BE2C (cell line): ENCODE measurements at regions not wholly inside any gene's neighbourhood (a gene's known extent, or its start where the extent isn't known, plus 50 kb on each side); places are given as distances from the start of the nearest gene placed in this dataset.

ENCODE experiments used
- DNase-seq: peaks from one replicate; pipeline ENCODE4 v3.0.0-alpha.2; 2020
- H3K27me3 ChIP-seq: fragments of 250-450 bp; sonication (Bioruptor Pico); 2 replicates; pipeline ENCODE4 v1.5.1; 2020; ENCODE audit warnings: mild to moderate bottlenecking
- H3K36me3 ChIP-seq: fragments of 250-450 bp; sonication (Bioruptor Pico); 2 replicates; pipeline ENCODE4 v1.5.1; 2020; ENCODE audit warnings: mild to moderate bottlenecking
- H3K4me1 ChIP-seq: fragments of 250-450 bp; sonication (Bioruptor Pico); 2 replicates; pipeline ENCODE4 v1.5.1; 2020
- H3K4me3 ChIP-seq: 2 replicates; pipeline ENCODE4 v1.5.1; 2011; ENCODE audit warnings: low read depth, low read length
- H3K9me3 ChIP-seq: fragments of 250-450 bp; sonication (Bioruptor Pico); 2 replicates; pipeline ENCODE4 v1.5.1; 2020
- TF ChIP-seq, protein P1 (sequence below): IDR thresholded peaks from 2 replicates; pipeline ENCODE4 v1.5.1; 2012; ENCODE audit warnings: mild to moderate bottlenecking, low read depth, low read length

GRCh38 chrX:142742581-142742980, 283.1 kb upstream of the SPANXN4 start:
- no peaks in the 10 kb centered on the region for H3K9me3 ChIP-seq
- H3K4me1 ChIP-seq = no peaks in the 10 kb centered on the region
- H3K36me3 ChIP-seq = no peaks in the 10 kb centered on the region
- H3K27me3 ChIP-seq = no peaks in the 10 kb centered on the region
- TF ChIP-seq, protein P1, sequence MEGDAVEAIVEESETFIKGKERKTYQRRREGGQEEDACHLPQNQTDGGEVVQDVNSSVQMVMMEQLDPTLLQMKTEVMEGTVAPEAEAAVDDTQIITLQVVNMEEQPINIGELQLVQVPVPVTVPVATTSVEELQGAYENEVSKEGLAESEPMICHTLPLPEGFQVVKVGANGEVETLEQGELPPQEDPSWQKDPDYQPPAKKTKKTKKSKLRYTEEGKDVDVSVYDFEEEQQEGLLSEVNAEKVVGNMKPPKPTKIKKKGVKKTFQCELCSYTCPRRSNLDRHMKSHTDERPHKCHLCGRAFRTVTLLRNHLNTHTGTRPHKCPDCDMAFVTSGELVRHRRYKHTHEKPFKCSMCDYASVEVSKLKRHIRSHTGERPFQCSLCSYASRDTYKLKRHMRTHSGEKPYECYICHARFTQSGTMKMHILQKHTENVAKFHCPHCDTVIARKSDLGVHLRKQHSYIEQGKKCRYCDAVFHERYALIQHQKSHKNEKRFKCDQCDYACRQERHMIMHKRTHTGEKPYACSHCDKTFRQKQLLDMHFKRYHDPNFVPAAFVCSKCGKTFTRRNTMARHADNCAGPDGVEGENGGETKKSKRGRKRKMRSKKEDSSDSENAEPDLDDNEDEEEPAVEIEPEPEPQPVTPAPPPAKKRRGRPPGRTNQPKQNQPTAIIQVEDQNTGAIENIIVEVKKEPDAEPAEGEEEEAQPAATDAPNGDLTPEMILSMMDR = no peak
- H3K4me3 ChIP-seq = no peak overlapping the region
- DNase-seq = no peak

- DNase-seq = no peak
- H3K4me1 ChIP-seq = no peaks in the 10 kb centered on the region
- H3K4me3 ChIP-seq = no peak overlapping the region
- no peaks in the 10 kb centered on the region for H3K36me3 ChIP-seq
- TF ChIP-seq, protein P1 = no peak
- no peaks in the 10 kb centered on the region for H3K27me3 ChIP-seq
- H3K9me3 ChIP-seq = no peaks in the 10 kb centered on the region
These were observed 292.4 kb upstream of the SPANXN4 start for GRCh38 chrX:142733327-142733726.

DNA sequence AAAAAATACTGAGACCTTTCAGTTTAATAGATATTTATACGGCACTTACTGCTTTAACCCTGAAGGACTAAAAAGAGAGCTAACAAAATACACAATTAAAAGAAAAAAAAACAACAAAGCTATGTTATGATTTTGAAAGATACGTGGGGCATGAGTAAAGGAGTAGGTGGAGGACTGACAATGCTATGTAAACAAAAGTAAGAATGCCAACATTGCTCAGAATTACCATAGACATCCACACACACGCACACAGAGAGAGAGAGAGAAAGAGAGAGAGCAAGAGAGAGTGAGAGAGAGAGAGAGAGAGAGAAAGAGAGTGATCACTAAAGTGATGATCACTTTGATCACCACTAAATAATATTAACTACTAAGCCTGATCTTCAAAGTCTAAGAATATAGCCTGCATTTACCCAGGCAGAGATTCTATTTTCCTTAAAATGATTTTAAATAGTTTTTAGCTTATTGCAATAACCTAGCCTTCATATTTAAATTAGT, 313.9 kb upstream of the SPANXN4 start:
- Histone ChIP-seq H3K4me1 (no peaks in the 10 kb centered on the region), H3K27me3 (no peaks in the 10 kb centered on the region), H3K9me3 (no peaks in the 10 kb centered on the region), H3K4me3 (no peak overlapping the region), H3K36me3 (no peaks in the 10 kb centered on the region)
- DNase-seq = no peak
- TF ChIP-seq, protein P1 = no peak

DNA sequence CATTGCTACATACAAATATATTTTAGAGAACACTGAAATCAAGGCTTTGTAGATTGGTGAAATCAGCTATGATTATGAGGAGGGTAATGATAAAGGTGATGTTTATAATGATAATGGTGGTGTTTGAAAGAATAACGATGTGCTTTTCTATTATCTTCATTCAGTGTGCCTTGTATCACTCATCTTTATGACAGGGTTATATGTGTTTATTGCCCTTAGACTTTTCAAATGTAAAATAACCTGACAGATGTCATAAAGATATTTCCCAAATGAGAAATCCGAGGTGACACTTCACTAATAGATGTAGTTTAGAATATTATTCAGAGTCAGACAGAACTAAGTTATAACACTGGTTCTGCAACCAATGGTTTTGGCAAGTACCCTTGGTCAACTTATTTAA, 323.0 kb upstream of the SPANXN4 start:
- H3K36me3 ChIP-seq = no peaks in the 10 kb centered on the region
- no peaks in the 10 kb centered on the region for H3K27me3 ChIP-seq
- H3K9me3 ChIP-seq = no peaks in the 10 kb centered on the region
- no peaks in the 10 kb centered on the region for H3K4me1 ChIP-seq
- TF ChIP-seq, protein P1 = no peak
- no peak overlapping the region for H3K4me3 ChIP-seq
- no peak for DNase-seq

- no peak for DNase-seq
- no peaks in the 10 kb centered on the region for H3K4me1 ChIP-seq
- H3K27me3 ChIP-seq = no peaks in the 10 kb centered on the region
- no peak overlapping the region for H3K4me3 ChIP-seq
- no peaks in the 10 kb centered on the region for H3K36me3 ChIP-seq
- no peaks in the 10 kb centered on the region for H3K9me3 ChIP-seq
- TF ChIP-seq, protein P1 = no peak
These were observed 337.5 kb upstream of the SPANXN4 start for GRCh38 chrX:142688256-142688655.

DNA sequence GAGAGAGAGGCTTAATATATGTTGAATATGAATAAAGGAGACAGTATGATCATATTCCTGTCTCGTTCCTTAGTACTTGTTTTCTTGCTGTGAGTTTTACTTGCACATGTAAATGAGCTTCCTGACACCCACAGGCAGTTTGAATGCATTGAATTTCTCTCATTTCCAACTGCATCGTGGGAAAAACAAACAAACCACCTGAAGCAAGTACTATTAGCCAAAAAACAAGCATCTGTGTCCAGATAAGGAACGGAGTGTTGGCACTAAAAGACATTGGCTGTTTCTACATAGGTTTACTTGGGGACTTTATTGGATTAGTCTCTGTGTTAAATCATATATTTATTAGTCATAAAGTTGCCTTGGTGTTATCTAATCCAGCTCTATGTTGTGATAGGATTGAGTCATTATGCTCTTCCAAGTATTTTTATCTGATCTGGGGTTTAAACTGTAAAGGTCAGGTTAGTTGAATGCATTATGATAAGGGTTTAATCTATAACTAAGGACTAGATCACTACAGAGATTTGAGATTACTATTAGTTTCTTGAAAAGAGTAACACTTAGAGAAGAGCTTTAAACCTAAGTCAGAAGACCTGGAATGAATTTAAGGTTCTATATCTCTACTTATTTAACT, 339.0 kb upstream of the SPANXN4 start:
- no peak overlapping the region for H3K4me3 ChIP-seq
- DNase-seq = no peak
- no peaks in the 10 kb centered on the region for H3K9me3 ChIP-seq
- TF ChIP-seq, protein P1 = no peak
- H3K4me1 ChIP-seq = no peaks in the 10 kb centered on the region
- no peaks in the 10 kb centered on the region for H3K27me3 ChIP-seq
- H3K36me3 ChIP-seq = no peaks in the 10 kb centered on the region
